Activated T-helper 2 cell treated with anti-CD3 and anti-CD28 coated beads, Interferon-gamma antibody, Interleukin-2, Interleukin-4, amounts not matched to agents 10 μg/mL and 5 μg/mL and 100 μg/mL, durations not matched to agents 14 hours and 24 hours and 36 hours (primary cell): ENCODE measurements at regions not wholly inside any gene's neighbourhood (a gene's known extent, or its start where the extent isn't known, plus 50 kb on each side); places are given as distances from the start of the nearest gene placed in this dataset.
"Not testable (repeated sequence)": the region's sequence is repeated elsewhere in the genome, so short reads cannot be mapped to it uniquely, and the experiment has no call there.

Source experiments
- DNase-seq: peaks from one replicate; pipeline ENCODE4 v3.0.0; 2021; ENCODE audit warnings: low spot score
- H3K27ac Mint-ChIP-seq: one replicate; pipeline ENCODE4 v1.8.0; 2021; ENCODE audit warnings: mixed read lengths
- H3K27me3 Mint-ChIP-seq: one replicate; pipeline ENCODE4 v1.8.0; 2021; ENCODE audit warnings: low read depth, mixed read lengths
- H3K36me3 Mint-ChIP-seq: one replicate; pipeline ENCODE4 v1.8.0; 2021; ENCODE audit warnings: low read depth, mixed read lengths
- H3K4me1 Mint-ChIP-seq: one replicate; pipeline ENCODE4 v1.8.0; 2021; ENCODE audit warnings: low read depth, mixed read lengths
- H3K4me3 Mint-ChIP-seq: one replicate; pipeline ENCODE4 v1.8.0; 2021; ENCODE audit warnings: low read depth, mild to moderate bottlenecking, moderate library complexity, mixed read lengths
- H3K9me3 Mint-ChIP-seq: one replicate; pipeline ENCODE4 v1.8.0; 2021; ENCODE audit warnings: mixed read lengths
- intact Hi-C: fragments of 100-400 bp; cut with micrococcal nuclease; formaldehyde crosslinking; loops from one replicate; pipeline ENCODE4 v1.15.1; 2023

DNA sequence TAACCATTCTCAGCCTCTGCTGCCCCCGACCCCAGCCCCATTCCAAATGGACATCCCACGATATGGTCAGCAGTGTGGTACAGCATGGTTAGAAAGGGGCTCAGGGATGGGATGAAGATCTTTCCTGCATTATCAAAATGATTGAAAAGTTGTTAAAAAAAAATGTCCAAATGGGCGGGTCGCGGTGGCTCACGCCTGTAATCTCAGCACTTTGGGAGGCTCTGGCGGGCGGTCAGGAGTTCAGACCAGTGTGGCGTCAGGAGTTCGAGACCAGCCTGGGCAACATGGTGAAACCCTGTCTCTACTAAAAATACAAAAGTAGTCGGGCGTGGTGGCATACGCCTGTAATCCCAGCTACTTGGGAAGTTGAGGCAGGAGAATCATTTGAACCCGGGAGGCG is 54.3 kb upstream of the ZNF254 start:
- peaks cover 20% of the 10 kb centered on the region for H3K4me1 Mint-ChIP-seq
- peaks cover 3% of the 10 kb centered on the region for H3K9me3 Mint-ChIP-seq
- peak overlapping the region; percentile 66 for H3K27ac Mint-ChIP-seq
- DNase-seq, result no peak
- H3K27me3 Mint-ChIP-seq, result no peaks in the 10 kb centered on the region
- intact Hi-C loops, result loop anchor here (1.0 to 2.0 kb wide), 4 partner anchors 22 to 758 kb away; partner anchors contain the start of genes ZNF254 and ZNF726
- H3K36me3 Mint-ChIP-seq, result peaks cover 32% of the 10 kb centered on the region
- H3K4me3 Mint-ChIP-seq, result peak overlapping the region; percentile 100

GRCh38 chr19:24033301-24033962 is 53.6 kb upstream of the ZNF254 start:
- peaks cover 3% of the 10 kb centered on the region for H3K9me3 Mint-ChIP-seq
- H3K36me3 Mint-ChIP-seq, result peaks cover 37% of the 10 kb centered on the region
- peaks cover 20% of the 10 kb centered on the region for H3K4me1 Mint-ChIP-seq
- peak overlapping the region; percentile 100 for H3K4me3 Mint-ChIP-seq
- peak; percentile 79 for DNase-seq
- H3K27ac Mint-ChIP-seq, result peak overlapping the region; percentile 98
- intact Hi-C loops, result loop anchor here (1.0 to 2.0 kb wide), 4 partner anchors 21 to 759 kb away; partner anchors contain the start of genes ZNF254 and ZNF726
- H3K27me3 Mint-ChIP-seq, result no peaks in the 10 kb centered on the region

DNA sequence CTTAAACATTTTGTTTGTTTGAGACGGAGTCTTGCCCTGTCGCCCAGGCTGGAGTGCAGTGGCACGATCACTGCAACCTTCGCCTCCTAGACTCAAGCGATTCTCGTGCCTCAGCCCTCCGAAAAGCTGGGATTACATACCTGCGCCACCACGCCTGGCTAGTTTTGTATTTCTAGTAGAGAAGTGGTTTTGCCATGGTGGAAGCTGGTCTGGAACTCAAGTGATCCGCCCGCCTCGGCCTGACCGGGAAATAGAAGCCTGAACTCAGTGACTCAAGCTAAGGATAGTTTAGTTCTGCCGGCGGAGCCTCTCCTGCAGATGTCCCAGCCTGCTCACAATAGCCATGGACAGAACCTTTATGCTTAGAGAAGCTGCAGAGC is 53.0 kb upstream of the ZNF254 start:
- H3K9me3 Mint-ChIP-seq, result peaks cover 6% of the 10 kb centered on the region
- peak overlapping the region; percentile 98 for H3K27ac Mint-ChIP-seq
- intact Hi-C loops, result loop anchor here (1.0 to 2.0 kb wide), 4 partner anchors 21 to 759 kb away; partner anchors contain the start of genes ZNF254 and ZNF726
- peak overlapping the region; percentile 100 for H3K4me3 Mint-ChIP-seq
- H3K27me3 Mint-ChIP-seq, result no peaks in the 10 kb centered on the region
- peak; percentile 29 for DNase-seq
- peaks cover 20% of the 10 kb centered on the region for H3K4me1 Mint-ChIP-seq
- peaks cover 42% of the 10 kb centered on the region for H3K36me3 Mint-ChIP-seq

DNA sequence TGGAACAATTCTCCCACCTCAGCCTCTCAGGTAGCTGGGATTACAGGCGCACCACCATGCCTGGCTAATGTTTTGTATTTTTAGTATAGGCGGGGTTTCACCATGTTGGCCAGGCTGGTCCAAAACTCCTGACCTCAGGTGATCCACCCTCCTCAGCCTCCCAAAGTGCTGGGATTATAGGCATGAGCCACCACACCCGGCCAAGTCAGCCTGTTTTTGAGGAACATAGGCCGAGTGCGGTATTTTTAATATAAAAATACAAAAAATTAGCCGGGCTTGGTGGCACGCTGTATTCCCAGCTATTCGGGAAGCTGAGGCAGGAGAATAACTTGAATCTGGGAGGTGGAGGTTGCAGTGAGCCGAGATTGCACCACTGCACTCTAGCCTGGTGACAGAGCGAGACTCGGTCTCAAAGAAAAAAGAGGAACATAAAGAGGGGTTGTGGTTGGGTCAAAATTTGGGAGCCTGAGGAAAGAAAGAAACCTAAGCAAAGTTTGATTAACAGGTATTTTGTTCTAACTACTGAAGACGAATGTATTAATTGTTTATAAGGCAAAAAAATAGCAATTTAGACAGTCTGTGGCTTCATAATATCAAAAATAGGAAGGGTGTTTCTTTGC is 51.6 kb upstream of the ZNF254 start:
- H3K27me3 Mint-ChIP-seq, DNase-seq, intact Hi-C loops, H3K9me3 Mint-ChIP-seq, H3K27ac Mint-ChIP-seq: not testable (repeated sequence)
- H3K36me3 Mint-ChIP-seq, result peaks cover 56% of the 10 kb centered on the region
- H3K4me1 Mint-ChIP-seq, result peaks cover 20% of the 10 kb centered on the region
- H3K4me3 Mint-ChIP-seq, result peak overlapping the region; percentile 13
